GM18858 (cell line): ENCODE measurements at regions not wholly inside any gene's neighbourhood (a gene's known extent, or its start where the extent isn't known, plus 50 kb on each side); places are given as distances from the start of the nearest gene placed in this dataset.
"Not testable (repeated sequence)": the region's sequence is repeated elsewhere in the genome, so short reads cannot be mapped to it uniquely, and the experiment has no call there.

Experiments used
- ATAC-seq: cut with Tn5 transposase; IDR thresholded peaks from one replicate; pipeline ENCODE4 v1.9.1; 2021; ENCODE audit not compliant: unreplicated experiment

GRCh38 chr2:114018464-114018863, 128.6 kb downstream of the ACTR3 start:
- not testable (repeated sequence) for ATAC-seq

- ATAC-seq = no peak
These were observed 130.8 kb downstream of the ACTR3 start for GRCh38 chr2:114020668-114021067.

GRCh38 chr2:114022360-114023085, 132.6 kb downstream of the ACTR3 start:
- no peak for ATAC-seq

GRCh38 chr2:114024326-114024725, 134.4 kb downstream of the ACTR3 start:
- no peak for ATAC-seq

GRCh38 chr2:114025030-114025429, 135.1 kb downstream of the ACTR3 start:
- ATAC-seq = no peak

GRCh38 chr2:114027437-114027836, 137.5 kb downstream of the ACTR3 start:
- ATAC-seq = no peak

- ATAC-seq = no peak
These were observed 142.0 kb downstream of the ACTR3 start for GRCh38 chr2:114031605-114032505.

GRCh38 chr2:114032705-114033104, 142.8 kb downstream of the ACTR3 start:
- no peak for ATAC-seq

GRCh38 chr2:114034742-114035141, 144.9 kb downstream of the ACTR3 start:
- no peak for ATAC-seq

GRCh38 chr2:114038710-114039109, 148.8 kb downstream of the ACTR3 start:
- no peak for ATAC-seq

GRCh38 chr2:114039677-114040076, 149.8 kb downstream of the ACTR3 start:
- no peak for ATAC-seq

- no peak for ATAC-seq
These were observed 150.9 kb downstream of the ACTR3 start for GRCh38 chr2:114040826-114041225.

GRCh38 chr2:114044985-114045384, 155.1 kb downstream of the ACTR3 start:
- ATAC-seq = no peak

GRCh38 chr2:114046373-114046772, 156.5 kb downstream of the ACTR3 start:
- ATAC-seq = no peak

GRCh38 chr2:114046866-114047435, 157.1 kb downstream of the ACTR3 start:
- no peak for ATAC-seq

- no peak for ATAC-seq
These were observed 159.4 kb downstream of the ACTR3 start for GRCh38 chr2:114049280-114049679.

- no peak for ATAC-seq
These were observed 159.9 kb downstream of the ACTR3 start for GRCh38 chr2:114049826-114050225.

- peak; percentile 77 for ATAC-seq
These were observed 166.6 kb downstream of the ACTR3 start for GRCh38 chr2:114056294-114057143.

GRCh38 chr2:114057638-114058037, 167.7 kb downstream of the ACTR3 start:
- no peak for ATAC-seq

- no peak for ATAC-seq
These were observed 171.7 kb downstream of the ACTR3 start for GRCh38 chr2:114061566-114062098.

GRCh38 chr2:114063346-114063745, 173.5 kb downstream of the ACTR3 start:
- ATAC-seq = no peak
